HG03432 (cell line): ENCODE measurements at regions not wholly inside any gene's neighbourhood (a gene's known extent, or its start where the extent isn't known, plus 50 kb on each side); places are given as distances from the start of the nearest gene placed in this dataset.
"Not testable (repeated sequence)": the region's sequence is repeated elsewhere in the genome, so short reads cannot be mapped to it uniquely, and the experiment has no call there.

Source experiments
- ATAC-seq: cut with Tn5 transposase; IDR thresholded peaks from one replicate; pipeline ENCODE4 v1.9.1; 2021; ENCODE audit warnings: mild to moderate bottlenecking, moderate library complexity; ENCODE audit not compliant: unreplicated experiment

DNA sequence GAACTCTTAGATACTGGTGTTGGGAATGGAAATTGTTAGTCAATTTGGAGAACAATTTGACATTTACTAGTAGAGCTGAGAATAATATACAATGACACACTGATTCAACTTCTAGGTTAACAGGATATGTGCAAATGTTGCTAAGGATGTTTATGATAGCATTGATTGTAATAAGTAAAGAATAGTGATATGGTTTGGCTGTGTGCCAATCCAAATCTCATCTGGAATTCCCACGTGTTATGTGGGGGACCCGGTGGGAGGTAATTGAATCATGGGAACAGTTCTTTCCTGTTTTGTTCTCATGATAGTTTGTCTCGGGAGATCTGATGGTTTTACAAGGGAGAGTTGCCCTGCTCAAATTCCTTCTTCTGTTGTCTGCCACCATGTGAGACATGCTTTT lies 302.4 kb upstream of the TMPRSS15 start:
- ATAC-seq, result no peak

DNA sequence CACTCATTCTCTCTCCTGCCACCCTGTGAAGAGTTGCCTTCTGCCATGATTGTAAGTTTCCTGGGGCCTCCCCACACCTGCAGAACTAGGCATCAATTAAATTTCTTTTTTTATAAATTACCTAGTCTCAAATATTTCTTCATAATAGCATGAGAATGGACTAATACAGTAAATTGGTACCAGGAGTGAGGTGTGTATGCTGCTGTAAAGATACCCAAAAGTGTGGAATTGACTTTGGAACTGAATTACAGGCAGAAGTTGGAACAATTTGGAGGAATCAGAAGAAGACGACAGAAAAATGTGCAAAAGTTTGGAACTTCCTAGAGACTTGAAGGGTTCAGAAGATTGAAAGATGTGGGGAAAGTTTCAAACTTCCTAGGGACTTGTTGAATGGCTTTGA lies 308.1 kb upstream of the TMPRSS15 start:
- no peak for ATAC-seq

DNA sequence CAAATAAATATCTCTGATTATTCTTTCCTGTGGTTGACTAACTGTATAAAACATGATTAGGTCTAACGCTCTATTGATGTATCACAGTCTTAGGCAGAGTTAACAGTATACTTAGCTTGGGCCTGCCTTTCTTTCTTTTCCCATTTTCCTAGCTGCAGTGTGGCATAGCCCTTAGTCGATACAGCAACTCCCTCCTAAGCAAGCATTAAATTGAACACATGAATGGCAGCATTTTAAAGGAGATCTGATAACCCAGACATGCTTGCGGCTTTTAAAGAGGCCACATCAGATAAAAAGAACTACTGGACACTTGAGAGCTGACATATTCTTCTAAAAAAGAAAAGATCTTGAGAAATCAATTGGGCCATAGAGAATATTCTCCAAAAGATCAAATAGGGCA lies 312.0 kb upstream of the TMPRSS15 start:
- ATAC-seq, result no peak

DNA sequence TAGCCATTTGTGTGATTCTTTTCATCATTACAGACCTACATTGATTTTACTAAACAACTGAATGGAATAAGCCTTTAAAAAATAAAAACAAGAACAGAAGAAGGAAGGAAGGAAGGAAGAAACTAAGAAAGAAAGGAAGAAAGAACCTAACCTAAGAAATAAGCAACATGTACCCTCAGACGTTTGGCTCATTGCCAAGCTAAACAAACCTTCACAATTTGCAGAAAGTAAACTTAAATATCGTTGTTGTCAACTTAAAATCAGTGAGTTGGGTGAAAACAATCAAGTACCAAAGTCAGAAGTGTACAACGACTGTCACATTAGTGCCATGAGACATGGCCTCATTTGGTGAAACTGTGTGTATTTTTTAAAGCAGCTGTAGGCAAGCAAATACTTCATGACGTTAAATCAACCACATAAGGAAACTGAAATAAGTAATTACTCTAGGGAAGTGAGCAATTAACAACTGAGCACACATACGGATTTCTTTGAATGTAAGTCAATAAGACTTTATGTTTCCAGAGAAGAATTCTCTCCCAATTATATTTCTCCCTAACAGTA lies 313.1 kb upstream of the TMPRSS15 start:
- no peak for ATAC-seq

DNA sequence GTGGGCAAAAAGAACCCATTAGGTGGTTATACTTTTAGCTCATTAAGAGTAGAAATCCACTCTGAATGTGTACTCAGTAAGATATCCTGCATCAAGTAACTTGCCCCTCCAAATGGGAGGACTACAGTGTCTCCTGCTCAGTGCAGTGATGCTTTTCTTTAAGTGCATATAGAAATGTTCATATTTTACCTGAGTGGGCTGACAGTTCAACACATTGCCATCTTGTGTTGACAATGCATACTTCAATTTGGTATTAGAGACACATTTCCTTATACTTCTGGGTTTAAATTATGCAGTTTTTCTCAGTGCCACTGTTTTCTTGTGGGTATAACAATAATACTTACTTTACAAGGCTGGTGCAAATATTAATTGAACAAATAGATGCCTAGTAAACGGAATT lies 318.6 kb upstream of the TMPRSS15 start:
- ATAC-seq, result no peak

DNA sequence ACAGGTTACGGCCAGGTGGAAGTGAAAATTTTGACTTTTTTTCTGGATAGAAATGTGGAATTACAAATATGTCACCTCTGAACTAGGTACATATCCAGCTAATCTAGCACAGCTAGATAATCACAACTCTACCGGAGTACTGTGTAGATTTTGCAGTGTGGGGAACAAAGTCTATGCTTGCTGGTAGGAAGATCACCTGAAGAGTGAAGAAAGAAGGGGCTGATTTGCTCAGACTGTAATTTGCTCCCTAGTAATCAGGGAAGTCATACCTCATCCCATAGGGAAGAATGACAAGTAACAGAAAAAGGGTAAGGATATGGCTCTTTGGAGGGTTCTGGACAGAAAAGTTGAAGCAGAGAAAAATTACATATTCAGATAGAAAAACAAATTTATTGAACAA lies 319.6 kb upstream of the TMPRSS15 start:
- no peak for ATAC-seq

DNA sequence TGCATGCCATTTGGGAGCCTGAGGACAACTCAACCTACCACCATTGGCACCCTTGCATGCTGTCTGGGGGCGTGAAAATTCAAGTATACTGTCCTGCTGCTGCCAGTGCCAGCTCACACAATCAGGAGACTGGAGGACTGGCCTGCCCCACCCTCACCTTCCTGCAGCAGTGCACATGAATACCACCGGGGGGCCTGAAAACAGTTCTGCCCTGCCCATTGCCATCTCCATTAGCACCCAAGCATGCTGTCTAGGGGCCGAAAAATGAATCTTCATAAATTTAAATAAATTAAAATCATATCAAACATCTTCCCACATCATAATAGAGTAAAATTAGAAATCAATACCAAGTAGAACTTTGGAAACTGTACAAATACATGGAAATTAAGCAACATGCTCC lies 322.1 kb upstream of the TMPRSS15 start:
- ATAC-seq, result no peak

DNA sequence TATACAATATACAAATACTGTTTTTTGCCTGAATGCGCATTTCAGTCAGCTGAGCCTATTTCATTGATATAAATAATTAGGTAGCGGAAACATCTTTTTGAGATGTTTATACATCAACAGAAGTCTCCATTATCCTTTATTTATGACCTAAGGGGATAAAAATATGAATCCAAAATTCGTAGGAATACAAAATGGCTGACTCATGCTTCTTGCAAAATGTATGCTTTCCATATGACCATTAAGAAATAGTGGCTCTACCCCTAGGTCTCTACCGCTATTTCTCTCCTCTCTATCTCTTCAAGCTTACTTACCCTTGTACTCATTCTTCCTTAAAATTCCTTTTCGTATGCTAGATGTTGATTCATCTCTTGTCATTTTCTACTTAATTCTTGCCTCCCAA lies 338.4 kb upstream of the TMPRSS15 start:
- no peak for ATAC-seq

DNA sequence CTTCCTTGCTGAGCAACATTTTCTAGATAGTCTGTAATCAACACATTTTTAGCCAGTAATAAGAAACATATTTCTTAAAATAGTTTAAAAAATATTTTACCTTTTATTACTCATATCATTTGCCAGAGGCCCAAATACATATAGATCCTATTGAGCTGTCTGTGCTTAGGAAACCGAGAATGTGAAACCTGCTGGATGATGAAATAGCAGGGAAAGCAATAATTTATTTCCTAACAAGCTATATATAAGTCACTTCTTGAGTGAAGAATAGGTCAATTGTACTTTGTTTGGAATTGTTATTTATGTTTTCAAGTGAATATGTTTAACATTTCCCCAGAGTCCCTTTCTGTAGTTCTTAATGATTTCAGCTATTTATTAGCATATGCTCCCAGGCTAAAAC lies 339.9 kb upstream of the TMPRSS15 start:
- ATAC-seq, result no peak

DNA sequence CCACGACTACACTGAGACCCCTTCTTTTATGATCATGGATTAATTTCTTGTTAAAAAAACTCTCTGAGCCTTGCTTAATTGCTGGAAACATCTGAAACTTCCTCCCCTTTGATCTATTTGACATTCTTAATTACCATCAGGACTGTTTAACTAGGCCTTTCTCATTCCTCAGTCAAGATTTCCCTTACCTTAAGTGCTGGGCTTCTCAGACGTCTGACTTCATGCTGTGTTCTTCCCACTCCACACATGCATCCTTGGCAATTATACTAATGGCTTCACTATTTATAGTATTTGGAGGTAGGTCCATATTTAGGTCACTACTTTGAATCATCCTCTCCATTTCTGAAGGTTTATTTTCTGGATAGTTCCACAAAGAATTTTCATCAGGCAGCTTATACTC lies 341.3 kb upstream of the TMPRSS15 start:
- ATAC-seq, result no peak

DNA sequence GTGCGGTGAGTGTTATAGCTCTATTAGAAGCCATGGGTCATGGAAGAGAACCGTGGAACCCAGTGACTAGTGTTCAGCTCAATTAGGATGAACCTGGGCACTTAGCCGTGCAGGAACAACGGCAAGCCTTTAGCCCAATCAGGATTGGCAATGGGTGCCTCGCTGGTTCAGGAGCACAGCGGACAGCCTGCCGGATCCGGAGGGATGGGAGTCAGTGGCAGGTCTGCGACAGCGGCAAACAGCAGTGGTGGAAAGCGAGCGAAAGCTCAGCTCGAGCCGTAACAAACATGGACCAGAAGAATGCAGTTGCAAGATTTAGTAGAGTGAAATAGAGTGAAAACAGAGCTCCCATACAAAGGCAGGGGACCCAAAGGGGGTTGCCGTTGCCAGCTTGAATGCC lies 349.3 kb upstream of the TMPRSS15 start:
- not testable (repeated sequence) for ATAC-seq

DNA sequence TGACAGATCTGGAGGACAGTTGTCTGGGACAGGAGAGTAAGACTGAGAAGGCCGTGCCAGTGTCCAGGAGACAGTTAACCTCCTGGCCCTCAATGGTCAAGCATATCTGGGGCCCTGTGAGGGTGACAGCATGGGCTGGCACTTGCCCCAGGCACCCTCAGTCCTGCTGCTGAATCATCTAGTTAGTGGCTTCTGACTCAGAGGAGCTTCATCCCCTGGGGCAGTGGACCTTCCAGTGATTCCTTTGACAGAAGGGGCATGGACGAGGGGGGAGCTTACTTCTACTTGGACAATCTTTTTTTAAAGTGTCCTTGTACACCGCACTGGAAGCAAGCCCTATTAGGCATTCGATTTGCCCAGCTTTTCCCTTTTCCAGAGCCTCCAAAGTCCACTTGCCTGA lies 352.7 kb upstream of the TMPRSS15 start:
- not testable (repeated sequence) for ATAC-seq

DNA sequence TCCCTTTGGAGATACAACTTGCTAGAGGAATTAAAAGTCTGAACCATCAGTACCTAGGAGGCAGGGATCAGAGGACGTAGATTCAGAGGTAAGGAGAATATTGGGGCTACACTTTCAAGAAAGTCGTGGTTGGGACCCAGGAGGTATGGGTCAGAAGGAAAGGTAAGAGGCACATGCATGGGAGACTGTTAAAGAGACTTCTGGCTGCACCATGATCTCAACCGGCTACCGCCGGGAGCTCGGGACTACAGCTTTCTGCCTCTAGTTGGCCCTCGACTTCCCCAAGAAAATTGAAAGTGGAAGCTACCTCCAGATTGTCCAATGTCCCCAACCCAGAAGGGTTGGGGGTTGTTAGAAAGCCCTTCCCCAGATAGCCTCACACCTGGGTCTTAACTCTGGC lies 355.7 kb upstream of the TMPRSS15 start:
- ATAC-seq, result no peak

DNA sequence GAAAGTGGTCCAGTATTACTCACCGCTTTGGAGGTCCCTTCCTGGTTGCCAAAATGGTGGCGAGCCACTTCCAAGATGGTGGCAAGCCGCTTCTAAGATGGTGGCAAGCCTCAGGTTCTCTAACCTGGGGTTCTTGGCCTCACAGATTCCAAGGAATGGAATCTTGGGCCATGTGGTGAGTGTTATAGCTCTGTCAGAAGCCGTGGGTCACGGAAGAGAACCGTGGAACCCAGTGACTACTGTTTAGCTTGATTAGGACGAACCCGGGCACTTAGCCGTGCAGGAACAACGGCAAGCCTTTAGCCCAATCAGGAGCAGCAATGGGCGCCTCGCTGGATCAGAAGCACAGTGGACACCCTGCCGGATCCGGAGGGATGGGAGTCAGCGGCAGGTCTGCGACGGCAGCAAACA lies 356.2 kb upstream of the TMPRSS15 start:
- ATAC-seq, result no peak

DNA sequence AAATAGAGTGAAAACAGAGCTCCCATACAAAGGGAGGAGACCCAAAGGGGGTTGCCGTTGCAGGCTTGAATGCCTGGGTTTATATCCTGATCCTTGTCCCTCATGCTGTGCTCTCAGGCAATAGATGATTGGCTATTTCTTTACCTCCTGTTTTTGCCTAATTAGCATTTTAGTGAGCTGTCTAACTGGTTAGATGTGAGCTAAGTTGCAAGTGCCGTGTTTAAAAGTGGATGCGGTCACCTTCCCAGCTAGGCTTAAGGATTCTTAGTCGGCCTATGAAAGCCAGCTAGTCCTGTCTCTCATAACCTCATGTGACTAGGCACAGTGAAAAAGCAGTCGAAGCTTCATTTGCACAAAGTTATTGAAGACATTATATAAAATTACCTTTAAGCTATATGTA lies 356.7 kb upstream of the TMPRSS15 start:
- ATAC-seq, result no peak

DNA sequence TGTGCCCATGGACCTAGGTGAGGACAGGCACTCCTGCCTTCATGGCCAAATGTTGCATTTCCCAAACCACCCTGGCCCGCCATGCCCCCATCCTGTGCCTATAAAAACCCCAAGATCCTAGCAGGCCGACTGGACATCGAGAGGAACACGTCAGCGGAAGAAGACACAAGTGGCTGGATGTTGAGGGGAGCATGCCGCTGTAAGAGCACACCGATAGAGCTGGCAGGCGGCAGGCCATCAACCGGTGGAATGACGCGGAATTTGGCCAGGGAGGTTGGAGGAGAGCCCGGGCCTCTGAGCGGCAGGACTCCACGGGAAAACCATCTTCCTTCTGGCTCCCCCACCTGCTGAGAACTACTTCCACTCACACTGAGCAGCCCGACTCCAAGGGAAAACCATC lies 361.1 kb upstream of the TMPRSS15 start:
- no peak for ATAC-seq

DNA sequence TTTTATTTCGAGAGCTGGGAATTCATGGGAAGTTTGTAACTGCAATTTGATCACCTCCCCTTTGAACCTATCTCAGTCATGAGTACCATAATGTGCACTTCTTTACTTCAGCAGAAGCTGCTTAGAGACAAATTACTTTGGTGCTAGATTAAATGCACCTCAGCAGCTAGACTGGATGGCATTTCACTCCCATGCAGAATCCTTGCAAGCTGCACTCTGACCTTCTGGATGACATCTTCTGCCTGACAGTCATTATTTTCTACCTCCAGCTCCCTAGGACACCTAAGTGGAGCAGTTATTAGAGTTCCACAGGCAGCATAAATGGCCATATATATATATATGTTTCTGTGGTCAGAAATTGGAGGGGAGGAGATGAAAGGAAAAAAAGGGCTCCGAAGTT lies 366.0 kb upstream of the TMPRSS15 start:
- ATAC-seq, result no peak

DNA sequence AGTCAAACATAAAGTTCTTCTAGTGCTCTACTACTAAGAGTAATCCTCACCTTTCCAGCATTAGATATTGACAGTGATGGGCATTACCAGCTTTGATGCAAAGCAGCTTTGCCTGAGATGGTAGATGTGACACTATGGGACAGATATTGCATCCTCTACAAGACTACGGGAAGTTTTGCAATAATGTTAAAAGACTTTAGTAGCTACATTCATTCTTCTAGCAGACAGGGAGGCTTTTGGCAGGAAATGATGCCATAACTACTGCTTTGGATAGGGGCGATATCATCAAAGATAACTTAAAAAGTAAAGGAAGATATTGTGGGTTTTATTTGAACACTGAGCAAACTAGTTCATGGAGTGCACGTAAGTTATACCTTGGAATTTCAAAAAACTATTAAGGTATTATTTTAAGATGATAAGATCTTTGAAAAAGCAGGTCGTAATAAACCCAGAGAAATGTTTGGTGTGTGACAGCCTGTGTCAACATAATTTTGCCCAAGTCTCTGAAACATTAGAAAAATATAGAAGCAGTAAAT lies 368.3 kb upstream of the TMPRSS15 start:
- ATAC-seq, result no peak

DNA sequence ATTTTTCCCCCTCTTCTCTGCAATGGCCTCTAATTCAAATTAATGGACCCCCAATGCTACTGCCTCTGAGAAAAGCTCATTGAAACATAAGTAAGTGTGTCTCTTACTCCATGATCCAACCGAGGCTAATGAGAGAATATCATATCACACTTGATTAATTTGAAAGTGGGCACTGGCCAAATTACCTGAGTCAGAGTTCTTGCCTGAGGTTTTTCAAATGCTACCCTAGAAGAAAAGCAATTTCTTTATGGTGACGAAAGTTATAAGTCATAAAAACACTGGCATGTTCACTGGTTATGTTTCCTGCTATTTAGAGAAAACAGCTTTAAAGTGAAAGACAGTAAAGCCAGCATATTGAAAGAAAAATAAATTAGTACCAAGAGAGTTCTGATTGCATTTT lies 368.8 kb upstream of the TMPRSS15 start:
- no peak for ATAC-seq

DNA sequence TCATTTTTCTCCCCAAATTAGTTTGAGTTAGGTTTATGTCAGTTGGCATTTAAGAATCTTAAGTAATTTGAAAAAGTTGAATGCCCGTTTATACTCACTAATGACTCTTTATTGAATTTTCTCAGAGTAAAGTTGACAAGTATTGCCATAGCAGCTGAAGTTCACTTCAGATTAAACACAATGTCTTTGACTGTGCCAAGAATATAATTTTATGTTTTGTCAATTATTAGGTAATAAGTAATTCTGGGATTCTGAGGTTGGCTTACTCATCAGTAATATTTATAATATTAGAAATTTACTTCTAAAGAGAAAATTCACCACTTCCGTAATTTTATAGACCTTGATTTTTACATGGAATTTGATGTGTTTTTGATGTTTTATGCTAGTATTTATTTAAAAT lies 369.3 kb upstream of the TMPRSS15 start:
- ATAC-seq, result no peak

DNA sequence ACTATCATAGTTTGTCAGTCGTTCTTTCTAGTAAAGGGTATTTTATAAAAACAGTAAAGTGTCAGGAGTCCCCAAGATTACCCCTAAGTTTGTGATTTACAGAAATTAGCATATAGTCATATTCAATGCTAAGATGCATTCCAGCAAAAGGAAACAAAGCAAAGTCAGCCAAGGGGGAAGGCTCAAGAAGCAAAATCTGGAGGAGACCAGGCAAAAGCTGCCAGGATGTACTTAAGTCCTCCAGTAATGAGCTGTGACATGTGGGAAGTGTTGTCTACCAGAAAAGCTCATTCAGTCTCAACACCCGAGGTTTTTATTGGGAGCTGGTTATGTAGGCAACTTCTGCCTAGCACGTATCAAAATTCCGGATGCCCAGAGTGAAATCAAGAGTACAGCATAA lies 373.4 kb upstream of the TMPRSS15 start:
- no peak for ATAC-seq

DNA sequence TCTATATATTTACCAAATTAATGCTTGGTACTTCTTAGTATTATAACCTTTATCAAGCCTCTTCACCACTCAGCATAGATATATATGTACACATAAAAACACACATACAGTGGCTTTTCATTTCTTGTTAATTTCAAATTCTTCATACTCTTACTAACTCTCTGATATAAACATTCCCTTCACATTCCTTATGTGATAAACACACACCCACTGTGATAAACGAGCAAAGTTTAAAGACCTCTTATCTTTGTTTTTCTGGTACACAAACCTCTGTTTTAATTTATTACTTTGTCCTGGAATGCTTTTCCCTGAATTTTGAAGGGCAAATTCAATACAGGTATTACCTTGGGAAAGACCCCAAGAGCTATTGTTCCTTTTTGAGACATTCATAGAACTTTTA lies 379.1 kb upstream of the TMPRSS15 start:
- ATAC-seq, result no peak

DNA sequence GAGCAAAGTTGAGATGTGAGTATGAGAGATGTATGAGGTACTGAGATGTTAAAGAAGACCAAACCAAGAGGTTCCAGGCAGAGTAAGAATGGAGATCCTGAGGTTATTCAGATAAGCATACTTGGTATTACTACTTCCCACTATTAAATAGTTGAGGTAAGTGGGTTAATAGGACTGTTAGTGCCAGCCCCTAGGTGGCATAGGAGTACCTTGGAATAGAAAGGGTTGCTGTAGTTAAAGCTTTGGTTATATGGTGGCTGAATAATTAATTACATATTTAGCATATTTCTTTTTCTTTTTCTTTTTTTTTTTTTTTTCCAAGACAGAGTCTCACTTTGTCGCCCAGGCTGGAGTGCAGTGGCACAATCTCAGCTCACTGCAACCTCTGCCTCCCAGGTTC lies 397.9 kb upstream of the TMPRSS15 start:
- ATAC-seq, result no peak
